GM12878 (cell line): ENCODE measurements at regions not wholly inside any gene's neighbourhood (a gene's known extent, or its start where the extent isn't known, plus 50 kb on each side); places are given as distances from the start of the nearest gene placed in this dataset.

Experiments
- ATF2 ChIP-seq: IDR thresholded peaks from 2 replicates; pipeline ENCODE4 v1.6.1; 2012; ENCODE audit warnings: low read length, inconsistent platforms
- CTCF ChIP-seq, 3 experiments: IDR thresholded peaks in 2 of 3; conservative IDR thresholded peaks in 1 of 3; 2 replicates each; pipeline ENCODE4 v1.5.1; 2011; ENCODE audit warnings: low read depth in 3 of 3, low read length in 3 of 3, mild to moderate bottlenecking in 3 of 3, control low read depth in 2 of 3, moderate library complexity in 2 of 3, inconsistent platforms in 1 of 3, mixed read lengths in 1 of 3; ENCODE audit not compliant: control insufficient read depth in 2 of 3, insufficient read depth in 1 of 3; ENCODE audit errors: extremely low read depth in 1 of 3
- FOS ChIP-seq: IDR thresholded peaks from 3 replicates; pipeline ENCODE4 v1.6.1; 2011; ENCODE audit warnings: borderline replicate concordance; ENCODE audit not compliant: insufficient read length; ENCODE audit errors: extremely low read depth
- HDAC2 ChIP-seq: fragments of 200-600 bp; sonication (generic); IDR thresholded peaks from 2 replicates; pipeline ENCODE4 v1.6.1; 2017
- MEF2B ChIP-seq: fragments of 450-650 bp; IDR thresholded peaks from 2 replicates; pipeline ENCODE4 v1.6.1; 2018; ENCODE audit warnings: mild to moderate bottlenecking, moderate library complexity; ENCODE audit not compliant: partially characterized antibody, poor library complexity, severe bottlenecking

- TF ChIP-seq HDAC2 (no peak), MEF2B (no peak), CTCF (IDR thresholded peaks at IDR 0.05 in 2 of 3, conservative IDR thresholded peaks at IDR 0.05 in 1 of 3; ENCODE audit: control insufficient read depth in 2 of 3, extremely low read depth in 1 of 3, insufficient read depth in 1 of 3, low read depth in 3 of 3, low read length in 3 of 3) (no peak), ATF2 (no peak), FOS (no peak)
Observed at GRCh38 chr6:166760288-166760687, 133.2 kb upstream of the RPS6KA2 start.
